Astrocyte (in vitro differentiated cells and primary cell): ENCODE measurements at regions not wholly inside any gene's neighbourhood (a gene's known extent, or its start where the extent isn't known, plus 50 kb on each side); places are given as distances from the start of the nearest gene placed in this dataset.

Experiments used
- DNase-seq: peaks from one replicate; pipeline ENCODE4 v3.0.0-alpha.2; 2010; ENCODE audit warnings: low read depth
- FAIRE-seq: peaks from 2 replicates; lab custom pipeline; 2011; peaks lifted over from hg19 to GRCh38; lab: Jason Lieb, UNC
- H2AFZ ChIP-seq: 2 replicates; pipeline ENCODE4 v1.6.0; 2012; ENCODE audit warnings: low read depth, low read length, inconsistent platforms
- H3K27ac ChIP-seq: 2 replicates; pipeline ENCODE4 v1.5.1; 2011; ENCODE audit warnings: low read depth, low read length, inconsistent platforms
- H3K27me3 ChIP-seq: 2 replicates; pipeline ENCODE4 v1.6.0; 2011; ENCODE audit warnings: low read length, inconsistent platforms; ENCODE audit not compliant: insufficient read depth
- H3K36me3 ChIP-seq: 2 replicates; pipeline ENCODE4 v1.5.1; 2011; ENCODE audit warnings: low read length, inconsistent platforms; ENCODE audit not compliant: insufficient read depth
- H3K4me1 ChIP-seq: 2 replicates; pipeline ENCODE4 v1.5.1; 2011; ENCODE audit warnings: low read length, inconsistent platforms; ENCODE audit not compliant: insufficient read depth
- H3K4me2 ChIP-seq: 2 replicates; pipeline ENCODE4 v1.6.0; 2012; ENCODE audit warnings: low read length, inconsistent platforms
- H3K4me3 ChIP-seq: 2 replicates; pipeline ENCODE4 v1.5.1; 2011; ENCODE audit warnings: low read depth, mild to moderate bottlenecking, low read length, inconsistent platforms; ENCODE audit not compliant: insufficient read depth
- H3K79me2 ChIP-seq: 2 replicates; pipeline ENCODE4 v1.6.0; 2012; ENCODE audit warnings: mild to moderate bottlenecking, low read length, inconsistent platforms; ENCODE audit not compliant: insufficient read depth
- H3K9ac ChIP-seq: 2 replicates; pipeline ENCODE4 v1.6.0; 2012; ENCODE audit warnings: mild to moderate bottlenecking, low read length, inconsistent platforms
- H3K9me3 ChIP-seq: 2 replicates; pipeline ENCODE4 v1.5.1; 2012; ENCODE audit warnings: low read depth, mild to moderate bottlenecking, low read length, inconsistent platforms; ENCODE audit not compliant: insufficient read depth
- H4K20me1 ChIP-seq: 2 replicates; pipeline ENCODE4 v1.6.0; 2012; ENCODE audit warnings: low read length, inconsistent platforms; ENCODE audit not compliant: insufficient read depth
- H3K27ac Mint-ChIP-seq: one replicate; pipeline ENCODE4 v1.8.0; 2021; ENCODE audit warnings: mild to moderate bottlenecking, mixed read lengths; ENCODE audit not compliant: unreplicated experiment
- H3K27me3 Mint-ChIP-seq: one replicate; pipeline ENCODE4 v1.8.0; 2021; ENCODE audit warnings: low read depth, mixed read lengths; ENCODE audit not compliant: unreplicated experiment
- H3K36me3 Mint-ChIP-seq: one replicate; pipeline ENCODE4 v1.8.0; 2021; ENCODE audit warnings: low read depth, mixed read lengths; ENCODE audit not compliant: unreplicated experiment
- H3K4me1 Mint-ChIP-seq: one replicate; pipeline ENCODE4 v1.8.0; 2021; ENCODE audit warnings: low read depth, mixed read lengths; ENCODE audit not compliant: unreplicated experiment
- H3K4me3 Mint-ChIP-seq: one replicate; pipeline ENCODE4 v1.8.0; 2021; ENCODE audit warnings: mild to moderate bottlenecking, moderate library complexity, mixed read lengths; ENCODE audit not compliant: unreplicated experiment
- H3K9me3 Mint-ChIP-seq: one replicate; pipeline ENCODE4 v1.8.0; 2021; ENCODE audit warnings: mild to moderate bottlenecking, mixed read lengths; ENCODE audit not compliant: unreplicated experiment
- EZH2 ChIP-seq: IDR thresholded peaks from 2 replicates; pipeline ENCODE4 v1.6.1; 2012; ENCODE audit warnings: mild to moderate bottlenecking, low read length, inconsistent platforms; ENCODE audit not compliant: insufficient read depth
- TF ChIP-seq, protein P1 (sequence below): IDR thresholded peaks from 2 replicates; pipeline ENCODE4 v1.5.1; 2011; ENCODE audit warnings: low read depth, mild to moderate bottlenecking, inconsistent platforms, low read length, moderate library complexity; ENCODE audit not compliant: insufficient read depth

DNA sequence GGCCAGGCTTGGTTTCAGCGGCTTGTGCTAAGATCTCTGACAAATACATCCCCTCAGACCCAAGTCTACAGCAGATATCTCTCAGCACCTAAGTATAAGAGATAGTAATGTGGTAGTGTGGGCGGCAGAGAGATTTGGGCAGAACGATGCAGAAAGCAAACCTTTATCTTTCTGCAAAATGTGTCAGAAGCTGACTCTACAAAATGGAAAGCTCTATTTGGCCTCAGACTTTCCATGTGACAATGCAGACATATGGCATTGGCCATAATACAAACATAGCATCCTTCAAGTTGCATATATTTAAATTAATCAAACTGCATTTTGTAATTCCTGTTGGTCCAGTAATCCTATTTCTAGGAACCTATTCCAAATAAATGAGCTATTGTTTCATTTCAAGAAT, 102.5 kb upstream of the RAI14 start:
- no peak for FAIRE-seq
- H3K27ac Mint-ChIP-seq = no peak overlapping the region
- H3K9ac ChIP-seq = no peak overlapping the region
- H3K9me3 ChIP-seq = no peaks in the 10 kb centered on the region
- no peaks in the 10 kb centered on the region for H3K36me3 ChIP-seq
- H3K27me3 Mint-ChIP-seq = peaks cover 6% of the 10 kb centered on the region
- no peak overlapping the region for H2AFZ ChIP-seq
- H3K36me3 Mint-ChIP-seq = no peaks in the 10 kb centered on the region
- H3K4me1 Mint-ChIP-seq = no peaks in the 10 kb centered on the region
- H3K27ac ChIP-seq = no peak overlapping the region
- H3K9me3 Mint-ChIP-seq = peaks cover 2% of the 10 kb centered on the region
- no peaks in the 10 kb centered on the region for H3K79me2 ChIP-seq
- H3K27me3 ChIP-seq = no peaks in the 10 kb centered on the region
- no peak for TF ChIP-seq EZH2
- TF ChIP-seq, protein P1, sequence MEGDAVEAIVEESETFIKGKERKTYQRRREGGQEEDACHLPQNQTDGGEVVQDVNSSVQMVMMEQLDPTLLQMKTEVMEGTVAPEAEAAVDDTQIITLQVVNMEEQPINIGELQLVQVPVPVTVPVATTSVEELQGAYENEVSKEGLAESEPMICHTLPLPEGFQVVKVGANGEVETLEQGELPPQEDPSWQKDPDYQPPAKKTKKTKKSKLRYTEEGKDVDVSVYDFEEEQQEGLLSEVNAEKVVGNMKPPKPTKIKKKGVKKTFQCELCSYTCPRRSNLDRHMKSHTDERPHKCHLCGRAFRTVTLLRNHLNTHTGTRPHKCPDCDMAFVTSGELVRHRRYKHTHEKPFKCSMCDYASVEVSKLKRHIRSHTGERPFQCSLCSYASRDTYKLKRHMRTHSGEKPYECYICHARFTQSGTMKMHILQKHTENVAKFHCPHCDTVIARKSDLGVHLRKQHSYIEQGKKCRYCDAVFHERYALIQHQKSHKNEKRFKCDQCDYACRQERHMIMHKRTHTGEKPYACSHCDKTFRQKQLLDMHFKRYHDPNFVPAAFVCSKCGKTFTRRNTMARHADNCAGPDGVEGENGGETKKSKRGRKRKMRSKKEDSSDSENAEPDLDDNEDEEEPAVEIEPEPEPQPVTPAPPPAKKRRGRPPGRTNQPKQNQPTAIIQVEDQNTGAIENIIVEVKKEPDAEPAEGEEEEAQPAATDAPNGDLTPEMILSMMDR = no peak
- H4K20me1 ChIP-seq = no peaks in the 10 kb centered on the region
- H3K4me2 ChIP-seq = no peak overlapping the region
- H3K4me1 ChIP-seq = no peaks in the 10 kb centered on the region
- no peak overlapping the region for H3K4me3 Mint-ChIP-seq
- H3K4me3 ChIP-seq = no peak overlapping the region
- no peak for DNase-seq

DNA sequence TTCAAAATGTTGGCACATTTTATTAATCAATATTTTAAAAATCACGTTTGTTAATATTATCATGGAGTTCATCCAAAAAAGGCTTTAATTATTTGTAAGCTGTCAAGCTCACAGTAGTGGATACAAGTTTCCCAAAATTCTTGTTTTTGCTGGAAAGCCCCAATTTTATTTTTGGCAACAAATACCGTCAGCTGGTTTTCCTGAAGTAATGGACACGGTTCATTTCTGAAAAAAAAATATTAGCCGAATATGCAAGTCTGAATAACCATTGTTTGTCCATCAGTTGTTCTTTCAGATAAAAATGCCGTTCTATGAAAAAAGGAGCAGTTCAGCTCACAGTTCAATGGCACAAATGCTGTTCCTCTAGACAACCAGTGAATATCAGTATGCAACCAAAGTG, 101.5 kb upstream of the RAI14 start:
- H3K4me1 Mint-ChIP-seq = no peaks in the 10 kb centered on the region
- FAIRE-seq = no peak

More for the DNA sequence above, 101.5 kb upstream of the RAI14 start:
- no peaks in the 10 kb centered on the region for H3K27me3 ChIP-seq
- H3K36me3 Mint-ChIP-seq = no peaks in the 10 kb centered on the region
- H3K9me3 ChIP-seq = no peaks in the 10 kb centered on the region
- no peak overlapping the region for H2AFZ ChIP-seq
- H3K4me3 Mint-ChIP-seq = no peak overlapping the region
- no peak for TF ChIP-seq EZH2
- TF ChIP-seq, protein P1 = no peak
- H3K4me1 ChIP-seq = no peaks in the 10 kb centered on the region
- H3K4me3 ChIP-seq = no peak overlapping the region
- H3K79me2 ChIP-seq = no peaks in the 10 kb centered on the region
- H3K9ac ChIP-seq = no peak overlapping the region
- H3K27ac ChIP-seq = no peak overlapping the region
- H3K36me3 ChIP-seq = no peaks in the 10 kb centered on the region
- no peaks in the 10 kb centered on the region for H3K9me3 Mint-ChIP-seq
- peaks cover 6% of the 10 kb centered on the region for H3K27me3 Mint-ChIP-seq
- H4K20me1 ChIP-seq = no peaks in the 10 kb centered on the region
- no peak for DNase-seq
- H3K4me2 ChIP-seq = no peak overlapping the region
- H3K27ac Mint-ChIP-seq = no peak overlapping the region
